A549 (cell line): ENCODE measurements at regions not wholly inside any gene's neighbourhood (a gene's known extent, or its start where the extent isn't known, plus 50 kb on each side); places are given as distances from the start of the nearest gene placed in this dataset.

ENCODE experiments used
- ATAC-seq, 2 experiments: fragments of 200-7000 bp in 1 of 2; fragments of >200 bp in 1 of 2; cut with Nextera tagmentation in 1 of 2; cut with Tn5 transposase in 1 of 2; 3 replicates each; pipeline versions ENCODE4 v1.8.0 to v1.9.1; 2018 to 2020; ENCODE audit warnings: mild to moderate bottlenecking in 1 of 2, moderate library complexity in 1 of 2
- CTCF ChIA-PET: fragments of 300-600 bp; sonication (Branson Sonifier 250); formaldehyde crosslinking; extraction: SDS; loops from one replicate; lab custom pipeline; 2021; ENCODE audit warnings: antibody characterized with exemption, inconsistent platforms; lab: Yijun Ruan, JAX
- POLR2A ChIA-PET: fragments of 350-600 bp; formaldehyde crosslinking; extraction: SDS; loops from one replicate; lab custom pipeline; 2021; ENCODE audit warnings: antibody characterized with exemption, inconsistent platforms; lab: Yijun Ruan, JAX
- DNase-seq, 2 experiments: peaks; one replicate each; pipeline versions ENCODE4 v3.0.0 to v3.0.0-alpha.2; 2011 to 2016; ENCODE audit warnings: low read depth in 1 of 2, low spot score in 1 of 2
- FAIRE-seq: peaks from 2 replicates; lab custom pipeline; 2011; peaks lifted over from hg19 to GRCh38; lab: Jason Lieb, UNC
- H3K27ac ChIP-seq, 2 experiments: fragments of >200 bp; sonication (Bioruptor Twin); formaldehyde crosslinking; 3 replicates each; pipeline ENCODE4 v1.5.1; 2016 to 2017
- H3K4me1 ChIP-seq: fragments of >200 bp; sonication (Bioruptor Twin); formaldehyde crosslinking; 3 replicates; pipeline ENCODE4 v1.6.1; 2016
- H3K4me2 ChIP-seq: fragments of >200 bp; sonication (Bioruptor Twin); formaldehyde crosslinking; 3 replicates; pipeline ENCODE4 v1.6.1; 2016
- H3K4me3 ChIP-seq: fragments of >200 bp; sonication (Bioruptor Twin); formaldehyde crosslinking; 3 replicates; pipeline ENCODE4 v1.5.1; 2016
- H3K9me3 ChIP-seq: fragments of >200 bp; sonication (Bioruptor Twin); formaldehyde crosslinking; 3 replicates; pipeline ENCODE4 v1.6.1; 2016
- CBX2 ChIP-seq: fragments of 200-600 bp; sonication (generic); IDR thresholded peaks from 2 replicates; pipeline ENCODE4 v1.6.1; 2016; ENCODE audit warnings: low read depth, mild to moderate bottlenecking, borderline replicate concordance
- CHD4 ChIP-seq: fragments of 200-600 bp; sonication (generic); IDR thresholded peaks from 2 replicates; pipeline ENCODE4 v1.6.1; 2016; ENCODE audit warnings: antibody characterized with exemption, mild to moderate bottlenecking, borderline replicate concordance
- EHF ChIP-seq: fragments of 250-450 bp; sonication (Bioruptor Pico); IDR thresholded peaks from 2 replicates; pipeline ENCODE4 v1.5.0; 2020; ENCODE audit warnings: mild to moderate bottlenecking
- EP300 ChIP-seq, 2 experiments: fragments of >200 bp; sonication (Bioruptor Twin); formaldehyde crosslinking; IDR thresholded peaks; 2 replicates in 1 of 2; 3 replicates in 1 of 2; pipeline ENCODE4 v1.6.1; 2016 to 2017
- FOSB ChIP-seq: fragments of 250-450 bp; sonication (Bioruptor Pico); IDR thresholded peaks from 2 replicates; pipeline ENCODE4 v1.5.0; 2020; ENCODE audit warnings: mild to moderate bottlenecking, moderate library complexity
- HOXA7 ChIP-seq: fragments of 250-450 bp; sonication (Bioruptor Pico); IDR thresholded peaks from 2 replicates; pipeline ENCODE4 v1.5.0; 2020; ENCODE audit warnings: mild to moderate bottlenecking, moderate library complexity
- MAFK ChIP-seq: fragments of 450-650 bp; IDR thresholded peaks from 2 replicates; pipeline ENCODE4 v1.6.1; 2014; ENCODE audit not compliant: partially characterized antibody
- MYC ChIP-seq: IDR thresholded peaks from 2 replicates; pipeline ENCODE4 v1.6.1; 2012; ENCODE audit warnings: mild to moderate bottlenecking, inconsistent platforms, low read length, improper control_type of control experiment, borderline replicate concordance
- POLR2A ChIP-seq: IDR thresholded peaks from 2 replicates; pipeline ENCODE4 v1.6.1; 2012; ENCODE audit warnings: mild to moderate bottlenecking, low read length
- RCOR1 ChIP-seq: fragments of 150-350 bp; IDR thresholded peaks from 2 replicates; pipeline ENCODE4 v1.6.1; 2014; ENCODE audit warnings: antibody characterized with exemption, low read length, low read depth
- RFX5 ChIP-seq: fragments of 450-650 bp; IDR thresholded peaks from 2 replicates; pipeline ENCODE4 v1.7.1; 2014; ENCODE audit warnings: antibody characterized with exemption, mild to moderate bottlenecking, moderate library complexity
- RNF2 ChIP-seq: fragments of 200-600 bp; sonication (generic); IDR thresholded peaks from 2 replicates; pipeline ENCODE4 v1.6.1; 2016; ENCODE audit warnings: low read depth, mild to moderate bottlenecking, antibody characterized with exemption, moderate library complexity, borderline replicate concordance
- TFCP2L1 ChIP-seq: fragments of 250-450 bp; sonication (Bioruptor Pico); IDR thresholded peaks from 2 replicates; pipeline ENCODE4 v1.5.0; 2021; ENCODE audit warnings: mild to moderate bottlenecking
- ZNF302 ChIP-seq: fragments of 250-450 bp; sonication (Bioruptor Pico); IDR thresholded peaks from 2 replicates; pipeline ENCODE4 v1.9.0; 2021; ENCODE audit warnings: inconsistent platforms, mild to moderate bottlenecking, moderate library complexity
- WGBS: methylation state at CpG from one replicate; pipeline ENCODE4 v1.1.6; 2017; ENCODE audit errors: missing lambda C conversion rate; 5-methylcytosine and 5-hydroxymethylcytosine counted together
- TF ChIP-seq, protein P1 (sequence below): fragments of 450-650 bp; IDR thresholded peaks from 2 replicates; pipeline ENCODE4 v1.6.1; 2014; ENCODE audit warnings: antibody characterized with exemption
- TF ChIP-seq, protein P2 (sequence below): IDR thresholded peaks from 2 replicates; pipeline ENCODE4 v1.6.1; 2012
- TF ChIP-seq, protein P3 (sequence below): fragments of 250-450 bp; sonication (Bioruptor Pico); IDR thresholded peaks from 2 replicates; pipeline ENCODE4 v1.5.0; 2021; ENCODE audit warnings: mild to moderate bottlenecking, moderate library complexity, borderline replicate concordance
- TF ChIP-seq, protein P4 (sequence below): fragments of 200-600 bp; sonication (generic); IDR thresholded peaks from 2 replicates; pipeline ENCODE4 v1.6.1; 2016; ENCODE audit warnings: antibody characterized with exemption, mild to moderate bottlenecking, moderate library complexity
- TF ChIP-seq, protein P5 (sequence below): fragments of >200 bp; sonication (Bioruptor Twin); formaldehyde crosslinking; IDR thresholded peaks from 3 replicates; pipeline ENCODE4 v1.6.1; 2016
- TF ChIP-seq, protein P6 (sequence below): IDR thresholded peaks from 2 replicates; pipeline ENCODE4 v1.6.1; 2012; ENCODE audit warnings: low read depth, borderline replicate concordance

DNA sequence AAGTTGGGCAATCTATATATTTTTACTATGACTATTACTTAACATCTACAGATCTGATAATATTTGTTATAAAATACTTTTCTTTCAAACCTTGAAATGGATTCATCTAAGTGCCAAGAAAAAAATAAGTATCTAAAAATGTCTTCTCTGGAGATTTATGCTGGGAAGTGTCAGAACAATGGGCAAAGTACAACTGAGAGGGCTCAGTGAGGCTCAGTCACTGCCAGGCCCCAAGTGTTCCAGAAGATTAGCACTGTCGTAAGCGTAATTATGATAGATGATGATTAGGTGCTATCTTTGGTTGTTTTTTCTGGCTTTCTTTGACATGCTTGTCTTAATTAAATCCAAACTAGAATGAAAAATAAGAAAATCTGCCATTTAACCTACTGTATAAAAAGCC, 72.2 kb upstream of the ADAMTS19 start:
- no peak overlapping the region for H3K27ac ChIP-seq
- ChIA-PET POLR2A (no interaction called here), CTCF (no interaction called here)
- no peak for FAIRE-seq
- TF ChIP-seq CBX2 = no peak
- no peak for ATAC-seq
- H3K4me3 ChIP-seq = no peak overlapping the region
- DNase-seq = no peak
- no peak overlapping the region for H3K4me2 ChIP-seq
- H3K4me1 ChIP-seq = no peaks in the 10 kb centered on the region
- no peaks in the 10 kb centered on the region for H3K9me3 ChIP-seq
- 87% methylated on average over 2 of the region's 2 CpGs for WGBS

DNA sequence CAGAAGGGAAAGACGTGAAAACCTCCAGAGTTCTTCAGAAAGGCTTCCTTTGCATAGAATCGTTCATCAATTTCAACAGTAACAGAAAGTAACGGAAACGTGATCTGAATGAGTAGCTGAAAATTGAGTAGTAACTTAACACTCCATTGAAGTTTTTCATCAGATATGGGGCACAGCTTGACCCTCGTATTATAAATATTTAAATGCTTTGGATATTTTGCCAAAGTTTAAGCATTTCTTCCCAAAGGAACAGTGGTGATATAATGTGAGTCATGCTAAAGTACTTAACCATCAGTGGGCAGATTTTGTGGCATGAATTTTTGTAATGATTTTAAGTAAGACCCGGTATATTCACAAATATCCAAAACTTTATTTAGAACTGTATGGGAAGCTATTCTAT, 67.4 kb upstream of the ADAMTS19 start:
- no peak overlapping the region for H3K4me3 ChIP-seq
- 20% methylated on average over 6 of the region's 6 CpGs for WGBS
- ChIA-PET POLR2A (no interaction called here), CTCF (no interaction called here)
- no peak for FAIRE-seq
- no peak for DNase-seq
- H3K27ac ChIP-seq = no peak overlapping the region
- no peak overlapping the region for H3K4me2 ChIP-seq
- H3K4me1 ChIP-seq = no peaks in the 10 kb centered on the region
- TF ChIP-seq ZNF302 (CRISPR knock-in tag) (no peak), RFX5 (no peak), RCOR1 (no peak), EP300 (IDR thresholded peaks at IDR 0.05) (no peak), FOSB (CRISPR knock-in tag) (no peak), POLR2A (no peak), EHF (CRISPR knock-in tag) (no peak), TFCP2L1 (CRISPR knock-in tag) (no peak), HOXA7 (no peak), RNF2 (no peak), CBX2 (no peak), MYC (no peak), CHD4 (no peak), MAFK (no peak)
- TF ChIP-seq, protein P1, sequence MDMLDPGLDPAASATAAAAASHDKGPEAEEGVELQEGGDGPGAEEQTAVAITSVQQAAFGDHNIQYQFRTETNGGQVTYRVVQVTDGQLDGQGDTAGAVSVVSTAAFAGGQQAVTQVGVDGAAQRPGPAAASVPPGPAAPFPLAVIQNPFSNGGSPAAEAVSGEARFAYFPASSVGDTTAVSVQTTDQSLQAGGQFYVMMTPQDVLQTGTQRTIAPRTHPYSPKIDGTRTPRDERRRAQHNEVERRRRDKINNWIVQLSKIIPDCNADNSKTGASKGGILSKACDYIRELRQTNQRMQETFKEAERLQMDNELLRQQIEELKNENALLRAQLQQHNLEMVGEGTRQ = no peak
- TF ChIP-seq, protein P2, sequence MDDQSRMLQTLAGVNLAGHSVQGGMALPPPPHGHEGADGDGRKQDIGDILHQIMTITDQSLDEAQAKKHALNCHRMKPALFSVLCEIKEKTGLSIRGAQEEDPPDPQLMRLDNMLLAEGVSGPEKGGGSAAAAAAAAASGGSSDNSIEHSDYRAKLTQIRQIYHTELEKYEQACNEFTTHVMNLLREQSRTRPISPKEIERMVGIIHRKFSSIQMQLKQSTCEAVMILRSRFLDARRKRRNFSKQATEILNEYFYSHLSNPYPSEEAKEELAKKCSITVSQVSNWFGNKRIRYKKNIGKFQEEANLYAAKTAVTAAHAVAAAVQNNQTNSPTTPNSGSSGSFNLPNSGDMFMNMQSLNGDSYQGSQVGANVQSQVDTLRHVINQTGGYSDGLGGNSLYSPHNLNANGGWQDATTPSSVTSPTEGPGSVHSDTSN = no peak
- TF ChIP-seq, protein P3, sequence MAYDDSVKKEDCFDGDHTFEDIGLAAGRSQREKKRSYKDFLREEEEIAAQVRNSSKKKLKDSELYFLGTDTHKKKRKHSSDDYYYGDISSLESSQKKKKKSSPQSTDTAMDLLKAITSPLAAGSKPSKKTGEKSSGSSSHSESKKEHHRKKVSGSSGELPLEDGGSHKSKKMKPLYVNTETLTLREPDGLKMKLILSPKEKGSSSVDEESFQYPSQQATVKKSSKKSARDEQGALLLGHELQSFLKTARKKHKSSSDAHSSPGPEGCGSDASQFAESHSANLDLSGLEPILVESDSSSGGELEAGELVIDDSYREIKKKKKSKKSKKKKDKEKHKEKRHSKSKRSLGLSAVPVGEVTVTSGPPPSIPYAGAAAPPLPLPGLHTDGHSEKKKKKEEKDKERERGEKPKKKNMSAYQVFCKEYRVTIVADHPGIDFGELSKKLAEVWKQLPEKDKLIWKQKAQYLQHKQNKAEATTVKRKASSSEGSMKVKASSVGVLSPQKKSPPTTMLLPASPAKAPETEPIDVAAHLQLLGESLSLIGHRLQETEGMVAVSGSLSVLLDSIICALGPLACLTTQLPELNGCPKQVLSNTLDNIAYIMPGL (CRISPR knock-in tag) = no peak
- TF ChIP-seq, protein P4, sequence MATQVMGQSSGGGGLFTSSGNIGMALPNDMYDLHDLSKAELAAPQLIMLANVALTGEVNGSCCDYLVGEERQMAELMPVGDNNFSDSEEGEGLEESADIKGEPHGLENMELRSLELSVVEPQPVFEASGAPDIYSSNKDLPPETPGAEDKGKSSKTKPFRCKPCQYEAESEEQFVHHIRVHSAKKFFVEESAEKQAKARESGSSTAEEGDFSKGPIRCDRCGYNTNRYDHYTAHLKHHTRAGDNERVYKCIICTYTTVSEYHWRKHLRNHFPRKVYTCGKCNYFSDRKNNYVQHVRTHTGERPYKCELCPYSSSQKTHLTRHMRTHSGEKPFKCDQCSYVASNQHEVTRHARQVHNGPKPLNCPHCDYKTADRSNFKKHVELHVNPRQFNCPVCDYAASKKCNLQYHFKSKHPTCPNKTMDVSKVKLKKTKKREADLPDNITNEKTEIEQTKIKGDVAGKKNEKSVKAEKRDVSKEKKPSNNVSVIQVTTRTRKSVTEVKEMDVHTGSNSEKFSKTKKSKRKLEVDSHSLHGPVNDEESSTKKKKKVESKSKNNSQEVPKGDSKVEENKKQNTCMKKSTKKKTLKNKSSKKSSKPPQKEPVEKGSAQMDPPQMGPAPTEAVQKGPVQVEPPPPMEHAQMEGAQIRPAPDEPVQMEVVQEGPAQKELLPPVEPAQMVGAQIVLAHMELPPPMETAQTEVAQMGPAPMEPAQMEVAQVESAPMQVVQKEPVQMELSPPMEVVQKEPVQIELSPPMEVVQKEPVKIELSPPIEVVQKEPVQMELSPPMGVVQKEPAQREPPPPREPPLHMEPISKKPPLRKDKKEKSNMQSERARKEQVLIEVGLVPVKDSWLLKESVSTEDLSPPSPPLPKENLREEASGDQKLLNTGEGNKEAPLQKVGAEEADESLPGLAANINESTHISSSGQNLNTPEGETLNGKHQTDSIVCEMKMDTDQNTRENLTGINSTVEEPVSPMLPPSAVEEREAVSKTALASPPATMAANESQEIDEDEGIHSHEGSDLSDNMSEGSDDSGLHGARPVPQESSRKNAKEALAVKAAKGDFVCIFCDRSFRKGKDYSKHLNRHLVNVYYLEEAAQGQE = no peak
- TF ChIP-seq, protein P5, sequence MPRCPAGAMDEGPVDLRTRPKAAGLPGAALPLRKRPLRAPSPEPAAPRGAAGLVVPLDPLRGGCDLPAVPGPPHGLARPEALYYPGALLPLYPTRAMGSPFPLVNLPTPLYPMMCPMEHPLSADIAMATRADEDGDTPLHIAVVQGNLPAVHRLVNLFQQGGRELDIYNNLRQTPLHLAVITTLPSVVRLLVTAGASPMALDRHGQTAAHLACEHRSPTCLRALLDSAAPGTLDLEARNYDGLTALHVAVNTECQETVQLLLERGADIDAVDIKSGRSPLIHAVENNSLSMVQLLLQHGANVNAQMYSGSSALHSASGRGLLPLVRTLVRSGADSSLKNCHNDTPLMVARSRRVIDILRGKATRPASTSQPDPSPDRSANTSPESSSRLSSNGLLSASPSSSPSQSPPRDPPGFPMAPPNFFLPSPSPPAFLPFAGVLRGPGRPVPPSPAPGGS = no peak
- TF ChIP-seq, protein P6, sequence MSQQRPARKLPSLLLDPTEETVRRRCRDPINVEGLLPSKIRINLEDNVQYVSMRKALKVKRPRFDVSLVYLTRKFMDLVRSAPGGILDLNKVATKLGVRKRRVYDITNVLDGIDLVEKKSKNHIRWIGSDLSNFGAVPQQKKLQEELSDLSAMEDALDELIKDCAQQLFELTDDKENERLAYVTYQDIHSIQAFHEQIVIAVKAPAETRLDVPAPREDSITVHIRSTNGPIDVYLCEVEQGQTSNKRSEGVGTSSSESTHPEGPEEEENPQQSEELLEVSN = no peak
- H3K9me3 ChIP-seq = no peaks in the 10 kb centered on the region
- no peak for ATAC-seq
